Thyroid gland (tissue), 4 donors: ENCODE measurements at regions not wholly inside any gene's neighbourhood (a gene's known extent, or its start where the extent isn't known, plus 50 kb on each side); places are given as distances from the start of the nearest gene placed in this dataset.

Source experiments
- POLR2A ChIP-seq, 2 donors: fragments of 450-650 bp; IDR thresholded peaks; one replicate each; pipeline ENCODE4 v1.6.1; 2017; ENCODE audit warnings: antibody characterized with exemption in 2 of 2, mild to moderate bottlenecking in 2 of 2, moderate library complexity in 1 of 2
- TF ChIP-seq, protein P1 (sequence below), 6 experiments: fragments of 200-600 bp in 3 of 6; fragments of 450-650 bp in 3 of 6; sonication (generic) in 3 of 6; IDR thresholded peaks; one replicate each; pipeline ENCODE4 v1.5.1; 2016 to 2019; ENCODE audit warnings: antibody characterized with exemption in 6 of 6, mild to moderate bottlenecking in 2 of 6, inconsistent platforms in 1 of 6, moderate library complexity in 1 of 6

DNA sequence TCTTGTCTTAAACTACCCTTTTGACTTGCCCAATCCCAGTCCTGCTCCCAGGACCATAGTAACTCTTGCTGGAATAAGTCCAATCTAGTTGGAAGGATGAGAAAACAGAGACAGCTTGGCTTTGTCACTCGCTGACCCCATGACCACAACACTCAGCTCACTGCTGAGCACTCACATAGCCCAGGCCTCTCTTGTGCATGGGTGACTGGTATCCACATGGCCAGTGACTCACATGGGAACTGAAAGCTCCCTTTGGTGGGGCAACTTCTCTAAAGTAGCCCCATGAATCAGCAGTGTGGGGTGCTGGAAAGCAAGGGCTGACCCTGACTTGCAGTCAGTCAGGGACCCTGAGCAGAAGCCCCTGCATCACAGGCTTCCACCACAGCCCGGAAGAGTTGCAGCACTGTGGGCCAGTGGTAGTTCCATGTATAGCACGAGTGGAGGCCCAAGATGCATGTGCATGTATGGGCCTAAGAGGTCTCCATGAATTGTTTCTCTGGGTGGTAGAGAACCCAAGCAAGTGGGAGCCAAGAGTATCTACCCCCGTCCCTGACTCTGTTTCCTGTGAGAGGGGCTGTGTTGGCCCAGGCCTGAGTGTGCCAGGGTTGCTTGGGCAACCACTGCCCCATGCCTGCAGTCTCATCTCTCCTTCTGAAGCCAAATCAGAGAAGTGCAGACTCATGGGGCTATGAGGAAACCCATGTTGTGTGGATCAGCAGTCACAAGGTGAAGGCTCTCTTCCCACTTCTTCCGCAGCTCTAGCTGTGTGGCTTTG is 62.1 kb upstream of the XCR1 start:
- TF ChIP-seq POLR2A (IDR thresholded peaks at IDR 0.05) = no peak
- TF ChIP-seq, protein P1, sequence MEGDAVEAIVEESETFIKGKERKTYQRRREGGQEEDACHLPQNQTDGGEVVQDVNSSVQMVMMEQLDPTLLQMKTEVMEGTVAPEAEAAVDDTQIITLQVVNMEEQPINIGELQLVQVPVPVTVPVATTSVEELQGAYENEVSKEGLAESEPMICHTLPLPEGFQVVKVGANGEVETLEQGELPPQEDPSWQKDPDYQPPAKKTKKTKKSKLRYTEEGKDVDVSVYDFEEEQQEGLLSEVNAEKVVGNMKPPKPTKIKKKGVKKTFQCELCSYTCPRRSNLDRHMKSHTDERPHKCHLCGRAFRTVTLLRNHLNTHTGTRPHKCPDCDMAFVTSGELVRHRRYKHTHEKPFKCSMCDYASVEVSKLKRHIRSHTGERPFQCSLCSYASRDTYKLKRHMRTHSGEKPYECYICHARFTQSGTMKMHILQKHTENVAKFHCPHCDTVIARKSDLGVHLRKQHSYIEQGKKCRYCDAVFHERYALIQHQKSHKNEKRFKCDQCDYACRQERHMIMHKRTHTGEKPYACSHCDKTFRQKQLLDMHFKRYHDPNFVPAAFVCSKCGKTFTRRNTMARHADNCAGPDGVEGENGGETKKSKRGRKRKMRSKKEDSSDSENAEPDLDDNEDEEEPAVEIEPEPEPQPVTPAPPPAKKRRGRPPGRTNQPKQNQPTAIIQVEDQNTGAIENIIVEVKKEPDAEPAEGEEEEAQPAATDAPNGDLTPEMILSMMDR (IDR thresholded peaks at IDR 0.05) = no peak
